Endodermal cell (in vitro differentiated cells): ENCODE measurements at regions not wholly inside any gene's neighbourhood (a gene's known extent, or its start where the extent isn't known, plus 50 kb on each side); places are given as distances from the start of the nearest gene placed in this dataset.

Experiments used
- DNase-seq: peaks from one replicate; pipeline ENCODE4 v3.0.0-alpha.2; 2017
- H3K27ac ChIP-seq: 2 replicates; pipeline ENCODE4 v1.5.1; 2013; ENCODE audit warnings: mild to moderate bottlenecking, low read depth, low read length, moderate library complexity
- H3K27me3 ChIP-seq: 2 replicates; pipeline ENCODE4 v1.6.1; 2013; ENCODE audit warnings: mild to moderate bottlenecking, low read length, moderate library complexity; ENCODE audit not compliant: insufficient read depth, control insufficient read depth, poor library complexity, severe bottlenecking
- H3K36me3 ChIP-seq: 2 replicates; pipeline ENCODE4 v1.7.0; 2013; ENCODE audit warnings: mild to moderate bottlenecking, low read length, moderate library complexity; ENCODE audit not compliant: control insufficient read depth, insufficient read depth
- H3K4me1 ChIP-seq: one replicate; pipeline ENCODE4 v1.7.0; 2013; ENCODE audit warnings: low read length; ENCODE audit not compliant: control insufficient read depth, insufficient read depth
- H3K4me3 ChIP-seq: 2 replicates; pipeline ENCODE4 v1.5.1; 2013; ENCODE audit warnings: mild to moderate bottlenecking, low read length, moderate library complexity
- H3K9ac ChIP-seq: 2 replicates; pipeline ENCODE4 v1.6.1; 2013; ENCODE audit warnings: mild to moderate bottlenecking, low read length, moderate library complexity; ENCODE audit not compliant: poor library complexity, severe bottlenecking; ENCODE audit errors: extremely low read depth
- H3K9me3 ChIP-seq: 2 replicates; pipeline ENCODE4 v1.6.1; 2013; ENCODE audit warnings: mild to moderate bottlenecking, low read length, moderate library complexity; ENCODE audit not compliant: control insufficient read depth
- H3K27ac Mint-ChIP-seq: 2 replicates; pipeline ENCODE4 v1.8.0; 2020; ENCODE audit warnings: mixed read lengths
- H3K27me3 Mint-ChIP-seq: 2 replicates; pipeline ENCODE4 v1.8.0; 2021; ENCODE audit warnings: mild to moderate bottlenecking, mixed read lengths; ENCODE audit not compliant: insufficient read depth
- H3K36me3 Mint-ChIP-seq: 2 replicates; pipeline ENCODE4 v1.8.0; 2020; ENCODE audit warnings: low read depth, mixed read lengths
- H3K4me1 Mint-ChIP-seq: 2 replicates; pipeline ENCODE4 v1.8.0; 2020; ENCODE audit warnings: mixed read lengths
- H3K4me3 Mint-ChIP-seq: 2 replicates; pipeline ENCODE4 v1.8.0; 2020; ENCODE audit warnings: mild to moderate bottlenecking, moderate library complexity, mixed read lengths
- H3K9me3 Mint-ChIP-seq: 2 replicates; pipeline ENCODE4 v1.8.0; 2020; ENCODE audit warnings: mild to moderate bottlenecking, mixed read lengths
- WGBS, 2 experiments: methylation state at CpG; one replicate each; pipeline versions ENCODE4 v1.1.5 to v1.1.7; 2013; ENCODE audit warnings: missing lambda C conversion rate in 2 of 2, mixed read lengths in 1 of 2; ENCODE audit not compliant: insufficient coverage in 1 of 2, insufficient read length in 1 of 2; 5-methylcytosine and 5-hydroxymethylcytosine counted together
- TF ChIP-seq, protein P1 (sequence below): fragments of 200-600 bp; sonication (generic); conservative IDR thresholded peaks from 2 replicates; pipeline ENCODE4 v1.5.0; 2021; ENCODE audit warnings: antibody characterized with exemption, mild to moderate bottlenecking

DNA sequence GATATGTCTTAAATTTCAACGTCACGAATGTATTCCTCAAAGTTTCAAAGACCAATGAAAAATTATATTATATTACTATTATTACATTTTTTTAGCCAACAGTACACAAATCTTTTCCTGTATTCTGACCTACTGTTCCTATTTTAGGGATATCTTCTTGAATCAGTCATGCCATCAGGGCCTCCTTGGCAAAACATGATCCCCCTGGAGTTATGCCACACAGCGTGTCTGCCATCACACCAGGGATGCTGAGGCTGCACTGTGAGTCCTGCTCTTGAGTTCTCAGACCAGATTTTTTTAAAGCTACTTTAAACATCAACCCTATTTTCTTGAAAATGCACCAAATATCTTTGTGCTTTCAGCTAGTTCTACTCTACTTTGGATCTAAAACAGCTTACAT, 425.9 kb upstream of the ZNF385D start:
- Mint-ChIP-seq H3K9me3 (no peaks in the 10 kb centered on the region), H3K27ac (no peak overlapping the region), H3K27me3 (no peaks in the 10 kb centered on the region), H3K4me3 (no peak overlapping the region), H3K4me1 (no peaks in the 10 kb centered on the region), H3K36me3 (no peaks in the 10 kb centered on the region)
- Histone ChIP-seq H3K27ac (no peak overlapping the region), H3K27me3 (no peaks in the 10 kb centered on the region), H3K36me3 (no peaks in the 10 kb centered on the region), H3K9ac (no peak overlapping the region), H3K4me3 (no peak overlapping the region), H3K4me1 (no peaks in the 10 kb centered on the region), H3K9me3 (no peaks in the 10 kb centered on the region)
- DNase-seq, result no peak
- TF ChIP-seq, protein P1, sequence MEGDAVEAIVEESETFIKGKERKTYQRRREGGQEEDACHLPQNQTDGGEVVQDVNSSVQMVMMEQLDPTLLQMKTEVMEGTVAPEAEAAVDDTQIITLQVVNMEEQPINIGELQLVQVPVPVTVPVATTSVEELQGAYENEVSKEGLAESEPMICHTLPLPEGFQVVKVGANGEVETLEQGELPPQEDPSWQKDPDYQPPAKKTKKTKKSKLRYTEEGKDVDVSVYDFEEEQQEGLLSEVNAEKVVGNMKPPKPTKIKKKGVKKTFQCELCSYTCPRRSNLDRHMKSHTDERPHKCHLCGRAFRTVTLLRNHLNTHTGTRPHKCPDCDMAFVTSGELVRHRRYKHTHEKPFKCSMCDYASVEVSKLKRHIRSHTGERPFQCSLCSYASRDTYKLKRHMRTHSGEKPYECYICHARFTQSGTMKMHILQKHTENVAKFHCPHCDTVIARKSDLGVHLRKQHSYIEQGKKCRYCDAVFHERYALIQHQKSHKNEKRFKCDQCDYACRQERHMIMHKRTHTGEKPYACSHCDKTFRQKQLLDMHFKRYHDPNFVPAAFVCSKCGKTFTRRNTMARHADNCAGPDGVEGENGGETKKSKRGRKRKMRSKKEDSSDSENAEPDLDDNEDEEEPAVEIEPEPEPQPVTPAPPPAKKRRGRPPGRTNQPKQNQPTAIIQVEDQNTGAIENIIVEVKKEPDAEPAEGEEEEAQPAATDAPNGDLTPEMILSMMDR, result no peak
- 90 to 100% methylated on average over 1 of the region's 3 CpGs for WGBS, 2 experiments

DNA sequence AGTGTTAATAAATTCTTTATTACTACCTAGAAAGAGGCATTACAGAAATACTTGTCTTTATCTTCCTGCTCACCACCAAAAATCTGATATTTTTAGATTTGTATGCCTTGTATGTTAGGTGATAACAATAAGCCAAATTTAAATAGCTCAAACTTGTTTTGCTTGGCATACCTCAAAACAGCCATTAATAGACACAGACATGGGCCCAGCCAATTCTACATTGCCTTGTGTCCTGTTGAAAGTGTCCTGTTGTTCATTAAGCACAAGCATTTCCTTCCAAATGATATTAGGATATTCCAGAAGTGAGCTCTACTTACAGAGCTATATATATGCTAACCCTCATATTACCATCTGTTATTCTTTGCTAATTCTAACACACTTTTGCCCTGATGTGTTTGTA, 438.6 kb upstream of the ZNF385D start:
- Mint-ChIP-seq H3K27ac (no peak overlapping the region), H3K9me3 (no peaks in the 10 kb centered on the region), H3K4me3 (no peak overlapping the region), H3K27me3 (no peaks in the 10 kb centered on the region), H3K36me3 (no peaks in the 10 kb centered on the region), H3K4me1 (no peaks in the 10 kb centered on the region)
- H3K4me1 ChIP-seq, result no peaks in the 10 kb centered on the region
- H3K27ac ChIP-seq, result no peak overlapping the region
- H3K9me3 ChIP-seq, result no peaks in the 10 kb centered on the region
- DNase-seq, result no peak
- no peak overlapping the region for H3K4me3 ChIP-seq
- H3K36me3 ChIP-seq, result no peaks in the 10 kb centered on the region
- no peaks in the 10 kb centered on the region for H3K27me3 ChIP-seq
- TF ChIP-seq, protein P1, result no peak
- H3K9ac ChIP-seq, result no peak overlapping the region

DNA sequence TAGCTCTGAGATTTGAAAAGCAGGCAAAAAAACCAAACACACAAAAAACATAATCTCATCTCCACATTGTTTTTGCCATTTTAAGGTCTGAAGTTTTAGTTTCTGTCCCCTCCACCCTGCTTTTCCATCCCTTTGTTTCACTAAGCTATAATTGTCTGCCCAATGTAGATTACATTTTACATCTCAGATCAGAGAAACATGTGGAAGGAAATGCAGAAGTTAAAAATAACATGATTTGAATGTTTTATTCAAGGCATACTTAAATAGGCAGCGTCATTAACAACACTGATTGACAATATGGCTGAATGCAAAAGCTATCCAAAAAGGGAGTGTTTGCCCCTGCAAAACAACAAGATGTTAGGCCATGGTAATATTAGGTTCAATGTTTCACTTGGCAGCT, 448.1 kb upstream of the ZNF385D start:
- Histone ChIP-seq H3K27me3 (no peaks in the 10 kb centered on the region), H3K9ac (no peak overlapping the region), H3K4me1 (no peaks in the 10 kb centered on the region), H3K9me3 (no peaks in the 10 kb centered on the region), H3K4me3 (no peak overlapping the region), H3K36me3 (no peaks in the 10 kb centered on the region), H3K27ac (no peak overlapping the region)
- Mint-ChIP-seq H3K27ac (no peak overlapping the region), H3K27me3 (no peaks in the 10 kb centered on the region), H3K4me3 (no peak overlapping the region), H3K4me1 (no peaks in the 10 kb centered on the region), H3K36me3 (no peaks in the 10 kb centered on the region), H3K9me3 (no peaks in the 10 kb centered on the region)
- WGBS, 2 experiments, result 0% methylated on average over 1 of the region's 1 CpG
- TF ChIP-seq, protein P1, result no peak
- DNase-seq, result no peak
